ENCODE measurements at regions not wholly inside any gene's neighbourhood (a gene's known extent, or its start where the extent isn't known, plus 50 kb on each side); places are given as distances from the start of the nearest gene placed in this dataset.

GRCh38 chr16:13324851-13325250, 423.5 kb downstream of the SHISA9 start:
- TF ChIP-seq CTCF (IDR thresholded peaks at IDR 0.05) (no peak), ZFX (IDR thresholded peaks at IDR 0.05; ENCODE audit: borderline replicate concordance) (no peak)

Measured in 22Rv1 (cell line).